ENCODE measurements at regions not wholly inside any gene's neighbourhood (a gene's known extent, or its start where the extent isn't known, plus 50 kb on each side); places are given as distances from the start of the nearest gene placed in this dataset.

- WGBS (ENCODE audit: low lambda C conversion rate), result 0% methylated on average over 1 of the region's 2 CpGs
- no peak overlapping the region for H3K4me3 ChIP-seq (replicated peaks in 1 of 3; ENCODE audit: insufficient read depth in 1 of 3, low read depth in 2 of 3, low read length in 3 of 3)
- CTCF ChIA-PET (ENCODE audit: low intra/inter-chr PET ratio, low total read pairs), result no interaction called here
Measured at GRCh38 chr5:169445191-169445590, 138.4 kb upstream of the SPDL1 start.

More at GRCh38 chr5:169445191-169445590, 138.4 kb upstream of the SPDL1 start:
- Histone ChIP-seq H2AFZ (ENCODE audit: low read length) (no peak overlapping the region), H3K36me3 (replicated peaks in 1 of 2; ENCODE audit: control insufficient read depth in 1 of 2, insufficient read depth in 2 of 2, low read length in 2 of 2) (no peaks in the 10 kb centered on the region), H3K27ac (ENCODE audit: extremely low read length, insufficient read depth, low read length) (no peak overlapping the region), H3K9me3 (ENCODE audit: low read length) (no peaks in the 10 kb centered on the region), H3K4me2 (ENCODE audit: low read depth, low read length) (no peak overlapping the region), H3K9ac (ENCODE audit: insufficient read depth, low read depth, low read length) (no peak overlapping the region), H3K79me2 (ENCODE audit: insufficient read depth, low read length) (no peaks in the 10 kb centered on the region), H3K4me1 (ENCODE audit: insufficient read depth, low read length) (no peaks in the 10 kb centered on the region), H4K20me1 (ENCODE audit: insufficient read depth, low read length) (no peaks in the 10 kb centered on the region), H3K27me3 (ENCODE audit: control insufficient read depth in 1 of 2, insufficient read depth in 2 of 2, low read length in 2 of 2) (no peaks in the 10 kb centered on the region)
- FAIRE-seq (no peak), ATAC-seq (no peak), DNase-seq (ENCODE audit: low spot score) (no peak)
- intact Hi-C loops (cut with micrococcal nuclease; ENCODE audit: unreplicated experiment), result no loop called here
- BruUV-seq (replicated peaks), result no TSS peak
- POLR2A ChIA-PET, result no interaction called here
- in situ Hi-C loops (cut with HindIII; ENCODE audit: extremely low pct_ligation_motif_present, low pct_unique_long_range_greater_than_20kb), result no loop called here
- TF ChIP-seq KAT7 (CRISPR knock-in tag; IDR thresholded peaks at IDR 0.05; ENCODE audit: borderline replicate concordance) (no peak), FOXO4 (CRISPR knock-in tag; conservative IDR thresholded peaks at IDR 0.05) (no peak), TEAD3 (CRISPR knock-in tag; optimal IDR thresholded peaks at IDR 0.05; ENCODE audit: borderline replicate concordance) (no peak), HMGXB3 (CRISPR knock-in tag; IDR thresholded peaks at IDR 0.05; ENCODE audit: borderline replicate concordance) (no peak), ZNF543 (CRISPR knock-in tag; IDR thresholded peaks at IDR 0.05) (no peak), ZNF276 (CRISPR knock-in tag; IDR thresholded peaks at IDR 0.05; ENCODE audit: low read depth) (no peak), GZF1 (CRISPR knock-in tag; IDR thresholded peaks at IDR 0.05) (no peak)

Measured in HepG2 (cell line).